ENCODE measurements at regions not wholly inside any gene's neighbourhood (a gene's known extent, or its start where the extent isn't known, plus 50 kb on each side); places are given as distances from the start of the nearest gene placed in this dataset.
"Not testable (repeated sequence)": the region's sequence is repeated elsewhere in the genome, so short reads cannot be mapped to it uniquely, and the experiment has no call there.

GRCh38 chr1:244332761-244333160 is 118.9 kb downstream of the ADSS2 start:
- TF ChIP-seq EZH2 (IDR thresholded peaks at IDR 0.05; ENCODE audit: borderline replicate concordance, insufficient read depth, low read length, poor library complexity, severe bottlenecking); EP300 (conservative IDR thresholded peaks at IDR 0.05; ENCODE audit: poor library complexity, severe bottlenecking); REST (IDR thresholded peaks at IDR 0.05; ENCODE audit: borderline replicate concordance); CTCF (IDR thresholded peaks at IDR 0.05; ENCODE audit: poor library complexity, severe bottlenecking); POLR2AphosphoS5 (IDR thresholded peaks at IDR 0.05); RAD21 (conservative IDR thresholded peaks at IDR 0.05); SMC3 (conservative IDR thresholded peaks at IDR 0.05; ENCODE audit: poor library complexity): not testable (repeated sequence)
